T-helper 9 cell (primary cell): ENCODE measurements at regions not wholly inside any gene's neighbourhood (a gene's known extent, or its start where the extent isn't known, plus 50 kb on each side); places are given as distances from the start of the nearest gene placed in this dataset.

ENCODE experiments used
- DNase-seq: peaks from one replicate; pipeline ENCODE4 v3.0.0-alpha.2; 2020

GRCh38 chr6:105954148-105954547 is 132.0 kb upstream of the PRDM1 start:
- DNase-seq: no peak

- no peak for DNase-seq
Observed at GRCh38 chr6:105952772-105953690, 133.1 kb upstream of the PRDM1 start.

- DNase-seq: no peak
Observed at GRCh38 chr6:105952326-105952725, 133.8 kb upstream of the PRDM1 start.

- DNase-seq: no peak
Observed at GRCh38 chr6:105951322-105951721, 134.8 kb upstream of the PRDM1 start.

- no peak for DNase-seq
Observed at GRCh38 chr6:105949869-105950268, 136.3 kb upstream of the PRDM1 start.

GRCh38 chr6:105943514-105943913 is 142.6 kb upstream of the PRDM1 start:
- no peak for DNase-seq

- DNase-seq: no peak
Observed at GRCh38 chr6:105941621-105942412, 144.3 kb upstream of the PRDM1 start.

- no peak for DNase-seq
Observed at GRCh38 chr6:105940990-105941389, 145.1 kb upstream of the PRDM1 start.

GRCh38 chr6:105936972-105937371 is 149.2 kb upstream of the PRDM1 start:
- no peak for DNase-seq

GRCh38 chr6:105935416-105935815 is 150.7 kb upstream of the PRDM1 start:
- no peak for DNase-seq

- DNase-seq: no peak
Observed at GRCh38 chr6:105934708-105935107, 151.4 kb upstream of the PRDM1 start.

- DNase-seq: no peak
Observed at GRCh38 chr6:105932440-105932839, 153.7 kb upstream of the PRDM1 start.

- DNase-seq: no peak
Observed at GRCh38 chr6:105929626-105930025, 156.5 kb upstream of the PRDM1 start.

GRCh38 chr6:105926318-105926717 is 159.8 kb upstream of the PRDM1 start:
- no peak for DNase-seq

GRCh38 chr6:105925706-105926105 is 160.4 kb upstream of the PRDM1 start:
- DNase-seq: no peak

- DNase-seq: no peak
Observed at GRCh38 chr6:105921781-105922180, 164.4 kb upstream of the PRDM1 start.

- no peak for DNase-seq
Observed at GRCh38 chr6:105920071-105920470, 166.1 kb upstream of the PRDM1 start.

- no peak for DNase-seq
Observed at GRCh38 chr6:105917038-105917695, 169.0 kb upstream of the PRDM1 start.

- DNase-seq: no peak
Observed at GRCh38 chr6:105911106-105911629, 175.0 kb upstream of the PRDM1 start.

- DNase-seq: no peak
Observed at GRCh38 chr6:105909106-105909505, 177.0 kb upstream of the PRDM1 start.

- DNase-seq: no peak
Observed at GRCh38 chr6:105907991-105908390, 178.1 kb upstream of the PRDM1 start.

- DNase-seq: no peak
Observed at GRCh38 chr6:105907301-105907700, 178.8 kb upstream of the PRDM1 start.

GRCh38 chr6:105902401-105903031 is 183.6 kb upstream of the PRDM1 start:
- DNase-seq: no peak
